Adrenal gland (tissue), 5 donors: ENCODE measurements at regions not wholly inside any gene's neighbourhood (a gene's known extent, or its start where the extent isn't known, plus 50 kb on each side); places are given as distances from the start of the nearest gene placed in this dataset.

Experiments
- POLR2A ChIP-seq, 2 donors: fragments of 450-650 bp; IDR thresholded peaks; one replicate each; pipeline ENCODE4 v1.6.1; 2017; ENCODE audit warnings: antibody characterized with exemption in 2 of 2, mild to moderate bottlenecking in 2 of 2, moderate library complexity in 1 of 2
- TF ChIP-seq, protein P1 (sequence below), 6 experiments: fragments of 450-650 bp in 4 of 6; fragments of 200-600 bp in 2 of 6; sonication (generic) in 1 of 6; IDR thresholded peaks; 1 replicate in 5 of 6; 2 replicates in 1 of 6; pipeline versions ENCODE4 v1.5.1 to v1.8.0; 2016 to 2021; ENCODE audit warnings: antibody characterized with exemption in 6 of 6, mild to moderate bottlenecking in 2 of 6, moderate library complexity in 1 of 6
- donor health status: DM: no; HTN: no; CAD: no.

DNA sequence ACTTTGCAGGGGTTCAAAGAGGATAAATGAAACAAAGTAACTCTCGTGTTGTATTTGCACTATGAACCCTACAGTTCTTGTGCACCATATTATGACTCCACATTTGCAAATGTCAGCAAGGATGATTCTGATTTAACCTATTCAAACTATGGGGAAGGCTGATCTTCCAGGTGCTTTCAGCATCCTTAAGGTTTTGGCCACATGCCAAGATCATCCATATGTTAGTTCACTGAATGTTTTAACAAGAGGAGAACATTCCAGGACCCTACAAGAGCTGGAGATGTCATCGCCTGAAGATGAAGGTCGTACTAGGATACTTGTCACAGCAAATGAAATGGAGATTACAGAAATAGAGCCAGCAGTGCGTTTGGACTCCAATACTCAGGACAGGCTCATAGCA, 114.2 kb downstream of the DHRS2 start:
- TF ChIP-seq, protein P1, sequence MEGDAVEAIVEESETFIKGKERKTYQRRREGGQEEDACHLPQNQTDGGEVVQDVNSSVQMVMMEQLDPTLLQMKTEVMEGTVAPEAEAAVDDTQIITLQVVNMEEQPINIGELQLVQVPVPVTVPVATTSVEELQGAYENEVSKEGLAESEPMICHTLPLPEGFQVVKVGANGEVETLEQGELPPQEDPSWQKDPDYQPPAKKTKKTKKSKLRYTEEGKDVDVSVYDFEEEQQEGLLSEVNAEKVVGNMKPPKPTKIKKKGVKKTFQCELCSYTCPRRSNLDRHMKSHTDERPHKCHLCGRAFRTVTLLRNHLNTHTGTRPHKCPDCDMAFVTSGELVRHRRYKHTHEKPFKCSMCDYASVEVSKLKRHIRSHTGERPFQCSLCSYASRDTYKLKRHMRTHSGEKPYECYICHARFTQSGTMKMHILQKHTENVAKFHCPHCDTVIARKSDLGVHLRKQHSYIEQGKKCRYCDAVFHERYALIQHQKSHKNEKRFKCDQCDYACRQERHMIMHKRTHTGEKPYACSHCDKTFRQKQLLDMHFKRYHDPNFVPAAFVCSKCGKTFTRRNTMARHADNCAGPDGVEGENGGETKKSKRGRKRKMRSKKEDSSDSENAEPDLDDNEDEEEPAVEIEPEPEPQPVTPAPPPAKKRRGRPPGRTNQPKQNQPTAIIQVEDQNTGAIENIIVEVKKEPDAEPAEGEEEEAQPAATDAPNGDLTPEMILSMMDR (IDR thresholded peaks at IDR 0.05), result no peak
- TF ChIP-seq POLR2A (IDR thresholded peaks at IDR 0.05), result no peak
